ENCODE measurements at regions not wholly inside any gene's neighbourhood (a gene's known extent, or its start where the extent isn't known, plus 50 kb on each side); places are given as distances from the start of the nearest gene placed in this dataset.
"Not testable (repeated sequence)": the region's sequence is repeated elsewhere in the genome, so short reads cannot be mapped to it uniquely, and the experiment has no call there.

GRCh38 chr1:194001726-194002350, 815.4 kb upstream of the B3GALT2 start:
- DNase-seq (ENCODE audit: low spot score): not testable (repeated sequence)

DNA sequence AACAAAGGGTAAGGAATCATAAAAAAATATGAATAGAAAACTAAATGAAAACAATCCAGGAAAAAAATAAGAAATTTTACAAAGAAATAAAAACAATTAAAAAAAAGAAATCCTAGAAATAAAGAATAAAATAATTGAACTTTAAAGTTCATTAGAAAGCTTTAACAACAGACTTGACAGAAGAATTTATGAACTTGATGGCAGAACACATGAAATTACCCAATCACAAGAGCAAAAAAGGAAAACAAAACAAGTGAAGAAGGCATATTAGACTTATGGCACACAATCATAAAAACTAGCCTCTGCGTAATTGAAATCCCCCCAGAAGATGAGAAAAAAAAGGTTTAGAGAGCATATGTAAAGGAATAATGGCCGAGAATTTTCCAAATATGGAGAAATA, 802.5 kb upstream of the B3GALT2 start:
- no peak for DNase-seq (ENCODE audit: low spot score)

DNA sequence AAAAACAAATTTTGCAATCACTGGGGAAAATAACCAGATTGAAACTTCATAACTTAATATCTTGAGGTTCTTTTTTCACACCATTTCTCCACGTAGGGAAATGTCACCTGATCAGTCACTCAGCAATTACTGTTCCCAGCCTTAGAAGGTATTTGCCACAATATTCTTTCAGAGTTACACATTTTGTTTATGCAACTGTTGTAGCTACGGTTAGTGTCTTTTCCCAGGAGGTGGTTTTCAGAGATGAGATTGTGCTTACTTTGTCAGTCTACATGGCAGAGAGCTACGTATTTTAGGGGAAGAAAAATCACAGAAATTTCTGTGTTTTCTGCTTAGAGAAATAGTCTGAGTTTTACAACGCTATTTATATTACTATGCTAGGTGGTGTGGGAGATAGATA, 792.8 kb upstream of the B3GALT2 start:
- DNase-seq (ENCODE audit: low spot score): no peak

GRCh38 chr1:193974286-193974798, 787.9 kb upstream of the B3GALT2 start:
- DNase-seq (ENCODE audit: low spot score): no peak

- no peak for DNase-seq (ENCODE audit: low spot score)
These were observed 787.0 kb upstream of the B3GALT2 start for GRCh38 chr1:193973428-193973827.

DNA sequence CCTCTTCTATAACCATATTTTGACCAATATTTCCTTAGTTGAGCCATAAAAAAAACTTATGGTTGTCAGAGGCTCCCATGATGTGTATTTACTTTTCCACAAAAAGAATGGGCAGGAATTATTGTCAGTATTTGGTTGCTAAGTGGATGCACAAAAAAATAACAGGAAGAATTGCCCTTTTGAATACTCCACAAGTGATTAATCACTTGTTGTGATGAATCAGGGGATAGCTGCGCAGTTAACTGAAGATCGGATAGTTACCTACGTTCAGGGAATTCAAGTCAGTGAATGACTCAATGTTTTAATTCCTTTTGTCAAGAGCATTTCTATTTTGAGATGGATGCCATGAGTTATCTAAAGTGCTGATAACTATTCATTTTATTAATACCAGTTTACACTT, 785.2 kb upstream of the B3GALT2 start:
- DNase-seq (ENCODE audit: low spot score): no peak

- DNase-seq (ENCODE audit: low spot score): no peak
These were observed 774.1 kb upstream of the B3GALT2 start for GRCh38 chr1:193960499-193960898.

- DNase-seq (ENCODE audit: low spot score): no peak
These were observed 773.6 kb upstream of the B3GALT2 start for GRCh38 chr1:193960040-193960439.

- DNase-seq (ENCODE audit: low spot score): no peak
These were observed 771.2 kb upstream of the B3GALT2 start for GRCh38 chr1:193957556-193958095.

DNA sequence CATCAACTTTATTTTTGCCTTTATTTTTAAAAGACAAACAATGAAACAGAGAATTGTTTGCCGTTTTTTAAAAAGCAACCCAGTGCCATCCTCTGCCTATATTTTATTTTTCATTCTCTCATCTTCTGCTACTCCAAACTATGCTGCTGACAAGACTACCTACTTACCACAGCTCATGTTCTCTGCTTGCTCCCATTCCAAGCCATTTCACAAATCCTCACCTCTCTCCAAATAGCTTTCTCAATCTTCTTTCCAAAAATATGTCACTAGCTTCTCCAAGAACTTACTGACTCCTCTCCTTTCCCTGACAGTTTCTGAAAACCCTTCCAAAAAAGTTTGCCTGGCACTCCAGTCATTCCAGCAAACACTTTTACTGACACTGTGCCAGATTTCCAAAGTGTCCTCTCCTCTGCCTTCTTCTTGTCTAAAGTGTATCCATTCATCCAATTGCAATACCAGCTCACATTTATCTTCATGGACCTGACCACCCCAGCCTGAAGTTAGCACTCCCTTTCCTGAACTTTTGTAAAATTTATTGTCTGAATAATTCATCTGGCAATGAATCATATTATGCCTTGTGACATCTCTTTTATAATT, 766.5 kb upstream of the B3GALT2 start:
- DNase-seq (ENCODE audit: low spot score): no peak

DNA sequence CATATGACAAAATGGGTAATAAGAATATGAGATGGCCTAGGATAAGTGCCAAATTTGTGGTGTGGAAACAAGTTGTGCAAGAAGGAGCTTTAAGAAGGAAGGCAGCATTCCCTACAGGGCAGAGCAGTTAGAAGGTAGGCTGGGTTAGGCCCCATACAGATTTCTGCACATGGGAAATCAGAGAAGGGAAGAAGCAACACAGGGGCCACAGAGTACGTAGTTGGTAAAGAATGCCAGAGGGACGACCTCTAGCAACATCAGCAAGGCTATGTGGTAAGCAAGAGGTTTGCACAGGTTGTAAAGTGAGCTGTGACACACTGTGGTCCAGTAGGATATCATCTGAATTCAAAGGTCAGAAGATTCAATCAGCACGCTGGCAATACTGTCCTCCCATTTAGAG, 765.6 kb upstream of the B3GALT2 start:
- DNase-seq (ENCODE audit: low spot score): no peak

GRCh38 chr1:193944454-193944853, 758.0 kb upstream of the B3GALT2 start:
- DNase-seq (ENCODE audit: low spot score): no peak

GRCh38 chr1:193940176-193940575, 753.8 kb upstream of the B3GALT2 start:
- DNase-seq (ENCODE audit: low spot score): no peak

- DNase-seq (ENCODE audit: low spot score): no peak
These were observed 753.2 kb upstream of the B3GALT2 start for GRCh38 chr1:193939585-193939984.

GRCh38 chr1:193937308-193937707, 750.9 kb upstream of the B3GALT2 start:
- no peak for DNase-seq (ENCODE audit: low spot score)

DNA sequence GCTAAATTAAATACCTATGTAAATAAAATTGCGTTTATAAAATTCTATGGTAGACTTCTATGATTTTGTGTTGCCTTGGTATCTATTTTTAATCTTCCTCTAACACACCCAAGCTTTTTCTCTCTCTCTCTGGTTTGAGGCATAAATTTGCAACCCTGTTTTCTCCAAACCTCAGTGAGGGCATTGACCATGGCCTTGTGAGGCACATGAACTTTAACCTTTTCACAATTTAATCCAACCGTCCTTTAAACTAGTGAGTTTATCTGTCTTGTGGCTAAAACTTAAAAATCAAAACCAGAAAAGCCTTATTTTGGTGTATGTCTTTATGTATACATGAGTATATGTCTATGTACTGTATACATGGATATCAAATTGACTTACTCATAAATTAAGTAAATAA, 746.6 kb upstream of the B3GALT2 start:
- DNase-seq (ENCODE audit: low spot score): no peak

DNA sequence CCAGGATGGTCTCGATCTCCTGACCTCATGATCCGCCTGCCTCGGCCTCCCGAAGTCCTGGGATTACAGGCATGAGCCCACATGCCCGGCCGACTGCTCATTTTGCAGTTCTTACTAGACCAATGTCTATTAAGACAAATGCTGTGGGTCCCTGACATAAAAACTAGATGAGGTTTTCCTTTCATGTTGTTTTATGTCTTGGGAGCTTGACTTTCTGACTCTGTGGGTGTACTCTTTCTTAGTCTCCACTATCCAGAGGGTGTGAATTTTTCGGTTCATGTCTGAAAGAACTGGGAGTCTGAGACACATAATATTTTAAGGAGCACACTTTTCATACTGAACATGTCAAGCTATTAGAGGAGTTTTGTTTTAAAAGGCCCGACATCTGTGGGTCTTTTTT, 744.9 kb upstream of the B3GALT2 start:
- DNase-seq (ENCODE audit: low spot score): no peak

DNA sequence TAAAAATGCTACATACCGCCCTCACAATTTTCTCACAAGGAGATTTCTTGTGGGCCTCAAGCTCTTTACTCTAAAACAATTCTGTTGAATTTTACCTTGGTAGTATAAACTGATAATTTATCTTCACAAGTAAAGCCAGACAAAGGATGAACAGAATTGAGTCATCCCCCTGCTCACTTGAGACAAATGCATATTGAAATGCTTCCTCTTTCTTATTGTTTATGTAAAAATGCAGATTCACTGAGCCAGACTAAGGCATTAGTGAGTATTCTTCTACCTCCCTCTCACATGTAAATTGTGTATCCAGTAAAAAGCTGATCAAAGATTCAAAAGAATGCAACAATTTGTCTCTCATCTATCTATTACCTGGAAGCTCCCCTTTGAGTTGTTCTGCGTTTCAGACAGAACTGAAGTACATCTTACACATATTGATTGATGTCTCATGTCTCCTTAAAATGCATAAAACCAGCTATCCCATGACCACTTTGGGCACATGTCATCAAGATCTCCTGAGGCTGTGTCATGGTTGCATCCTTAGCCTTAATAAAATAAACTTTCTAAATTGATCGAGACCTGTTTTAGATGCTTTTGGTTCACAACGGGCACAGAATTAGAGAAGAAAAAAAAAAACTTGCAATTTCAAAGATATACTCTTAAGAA, 743.1 kb upstream of the B3GALT2 start:
- no peak for DNase-seq (ENCODE audit: low spot score)

DNA sequence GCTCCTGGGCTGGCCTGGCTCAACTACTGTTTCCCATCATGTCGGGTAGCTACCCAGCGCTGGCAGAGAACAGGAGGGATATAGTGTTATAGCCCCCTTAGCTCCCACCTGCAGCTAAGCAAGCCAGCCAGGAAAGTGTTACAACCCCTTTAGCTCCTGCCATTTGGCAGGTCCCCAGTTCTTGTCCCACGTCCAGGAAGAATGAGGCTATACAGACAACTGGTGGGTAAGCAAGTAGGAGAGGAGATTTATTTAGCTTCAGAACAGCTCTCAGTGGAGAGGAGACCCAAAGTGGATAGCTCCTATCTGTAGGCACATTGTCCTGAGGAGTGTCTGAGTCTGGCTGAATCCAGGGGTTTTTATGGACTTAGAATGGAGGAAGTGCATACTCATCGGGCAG, 741.1 kb upstream of the B3GALT2 start:
- DNase-seq (ENCODE audit: low spot score): peak; percentile 26

GRCh38 chr1:193926956-193927355, 740.5 kb upstream of the B3GALT2 start:
- no peak for DNase-seq (ENCODE audit: low spot score)

DNA sequence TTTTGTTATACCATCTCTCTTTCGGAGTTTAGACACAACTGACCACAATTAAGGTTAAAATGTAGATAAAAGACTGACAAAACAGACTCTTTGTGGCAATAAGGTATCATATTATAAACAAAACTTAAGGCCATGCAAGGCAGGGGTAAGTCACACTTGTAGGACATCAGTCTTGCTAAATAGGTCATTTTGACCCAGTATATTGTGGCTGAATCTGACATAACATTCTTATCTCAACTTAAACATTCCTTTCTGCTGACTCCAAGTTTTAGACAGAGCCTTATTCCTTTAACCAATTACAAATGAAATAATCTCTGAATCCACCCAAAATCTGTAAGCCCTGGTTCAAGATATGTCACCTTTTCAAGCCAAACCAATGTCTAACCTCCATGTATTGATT, 733.4 kb upstream of the B3GALT2 start:
- DNase-seq (ENCODE audit: low spot score): no peak

DNA sequence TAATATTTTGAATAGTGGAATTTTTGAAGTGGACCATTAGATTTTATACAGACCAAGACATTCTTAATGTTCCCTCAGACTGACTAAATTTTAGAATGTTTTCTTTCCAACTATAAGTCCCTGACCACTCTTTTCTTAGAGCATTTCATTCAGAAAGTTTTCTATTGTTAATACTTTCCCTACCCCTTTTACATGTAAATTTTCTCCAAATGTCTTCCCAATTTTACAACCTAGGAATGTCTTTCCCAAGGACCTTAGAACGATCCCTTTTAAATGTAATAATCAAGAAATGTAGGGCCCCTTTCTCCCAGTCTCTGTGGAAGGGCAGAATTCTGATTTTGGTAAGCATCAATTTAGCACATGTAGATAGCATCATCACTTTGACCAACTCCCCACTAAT, 730.0 kb upstream of the B3GALT2 start:
- no peak for DNase-seq (ENCODE audit: low spot score)

- DNase-seq (ENCODE audit: low spot score): no peak
These were observed 728.5 kb upstream of the B3GALT2 start for GRCh38 chr1:193914871-193915270.

All from NAMALWA (cell line).